Hepatocyte (in vitro differentiated cells): ENCODE measurements at regions not wholly inside any gene's neighbourhood (a gene's known extent, or its start where the extent isn't known, plus 50 kb on each side); places are given as distances from the start of the nearest gene placed in this dataset.

Experiments used
- DNase-seq: peaks from one replicate; pipeline ENCODE4 v3.0.0-alpha.2; 2016; ENCODE audit warnings: low spot score
- H2AFZ ChIP-seq: fragments of 200-600 bp; sonication (generic); 2 replicates; pipeline ENCODE4 v1.6.0; 2016; ENCODE audit warnings: antibody characterized with exemption, mild to moderate bottlenecking
- H3K27ac ChIP-seq: fragments of 200-600 bp; sonication (generic); 2 replicates; pipeline ENCODE4 v1.5.1; 2016; ENCODE audit warnings: mild to moderate bottlenecking
- H3K27me3 ChIP-seq: fragments of 200-600 bp; sonication (generic); 2 replicates; pipeline ENCODE4 v1.6.1; 2016
- H3K36me3 ChIP-seq: fragments of 200-600 bp; sonication (generic); replicated peaks from 2 replicates; pipeline ENCODE4 v1.5.1; 2016; ENCODE audit warnings: low read depth; ENCODE audit not compliant: insufficient read depth
- H3K4me1 ChIP-seq: fragments of 200-600 bp; sonication (generic); 2 replicates; pipeline ENCODE4 v1.5.1; 2016; ENCODE audit warnings: mild to moderate bottlenecking, moderate library complexity; ENCODE audit not compliant: insufficient read depth
- H3K4me2 ChIP-seq: fragments of 200-600 bp; sonication (generic); 2 replicates; pipeline ENCODE4 v1.6.0; 2016
- H3K4me3 ChIP-seq: fragments of 200-600 bp; sonication (generic); 2 replicates; pipeline ENCODE4 v1.5.1; 2016; ENCODE audit warnings: mild to moderate bottlenecking
- H3K79me2 ChIP-seq: fragments of 200-600 bp; sonication (generic); 2 replicates; pipeline ENCODE4 v1.6.0; 2017; ENCODE audit warnings: mild to moderate bottlenecking
- H3K9me2 ChIP-seq: fragments of 200-600 bp; sonication (generic); replicated peaks from 2 replicates; pipeline ENCODE4 v1.6.0; 2017; ENCODE audit warnings: mild to moderate bottlenecking; ENCODE audit not compliant: insufficient read depth
- H3K9me3 ChIP-seq: fragments of 200-600 bp; sonication (generic); 2 replicates; pipeline ENCODE4 v1.5.1; 2016; ENCODE audit warnings: low read depth, mild to moderate bottlenecking
- H4K20me1 ChIP-seq: fragments of 200-600 bp; sonication (generic); 2 replicates; pipeline ENCODE4 v1.6.0; 2016; ENCODE audit warnings: mild to moderate bottlenecking; ENCODE audit not compliant: insufficient read depth, poor library complexity, severe bottlenecking
- CTCF ChIP-seq: fragments of 200-600 bp; sonication (generic); IDR thresholded peaks from 2 replicates; pipeline ENCODE4 v1.5.1; 2016; ENCODE audit warnings: antibody characterized with exemption, mild to moderate bottlenecking; ENCODE audit not compliant: poor library complexity
- EZH2 ChIP-seq: fragments of 200-600 bp; sonication (generic); IDR thresholded peaks from 2 replicates; pipeline ENCODE4 v1.6.1; 2016; ENCODE audit warnings: antibody characterized with exemption, mild to moderate bottlenecking, borderline replicate concordance
- EZH2phosphoT487 ChIP-seq: fragments of 200-600 bp; sonication (generic); IDR thresholded peaks from one replicate; pipeline ENCODE4 v1.6.1; 2018; ENCODE audit warnings: antibody characterized with exemption, mild to moderate bottlenecking, low read depth, moderate library complexity; ENCODE audit not compliant: unreplicated experiment, severe bottlenecking
- WGBS: methylation state at CpG from one replicate; pipeline ENCODE4 v1.1.6; 2016; ENCODE audit warnings: low lambda C conversion rate; ENCODE audit errors: missing lambda C conversion rate; 5-methylcytosine and 5-hydroxymethylcytosine counted together

- Histone ChIP-seq H3K79me2 (no peaks in the 10 kb centered on the region), H3K9me3 (no peaks in the 10 kb centered on the region), H3K4me1 (no peaks in the 10 kb centered on the region), H3K27me3 (no peaks in the 10 kb centered on the region), H3K4me3 (no peak overlapping the region), H3K36me3 (no peaks in the 10 kb centered on the region), H4K20me1 (no peaks in the 10 kb centered on the region), H3K4me2 (no peak overlapping the region), H2AFZ (peak overlapping the region; percentile 19), H3K9me2 (no peaks in the 10 kb centered on the region), H3K27ac (no peak overlapping the region)
- TF ChIP-seq EZH2phosphoT487 (no peak), CTCF (no peak), EZH2 (no peak)
- 46% methylated on average over 1 of the region's 1 CpG for WGBS
- no peak for DNase-seq
Observed at GRCh38 chr3:25084016-25084415, 344.0 kb upstream of the RARB start.

- Histone ChIP-seq H3K27ac (no peak overlapping the region), H3K9me3 (no peaks in the 10 kb centered on the region), H3K4me2 (no peak overlapping the region), H3K4me3 (no peak overlapping the region), H4K20me1 (no peaks in the 10 kb centered on the region), H2AFZ (no peak overlapping the region), H3K27me3 (no peaks in the 10 kb centered on the region), H3K79me2 (no peaks in the 10 kb centered on the region), H3K36me3 (no peaks in the 10 kb centered on the region), H3K4me1 (no peaks in the 10 kb centered on the region), H3K9me2 (no peaks in the 10 kb centered on the region)
- WGBS = 46% methylated on average over 3 of the region's 3 CpGs
- DNase-seq = no peak
- no peak for TF ChIP-seq EZH2
- no peak for TF ChIP-seq CTCF
- no peak for TF ChIP-seq EZH2phosphoT487
Observed at GRCh38 chr3:25086721-25087120, 341.3 kb upstream of the RARB start.

GRCh38 chr3:25088284-25088683 is 339.8 kb upstream of the RARB start:
- H3K4me1 ChIP-seq = no peaks in the 10 kb centered on the region
- H3K36me3 ChIP-seq = no peaks in the 10 kb centered on the region
- H3K4me3 ChIP-seq = no peak overlapping the region
- no peak overlapping the region for H3K4me2 ChIP-seq
- 74% methylated on average over 5 of the region's 5 CpGs for WGBS
- H2AFZ ChIP-seq = no peak overlapping the region
- H3K9me3 ChIP-seq = no peaks in the 10 kb centered on the region
- H3K9me2 ChIP-seq = no peaks in the 10 kb centered on the region
- no peaks in the 10 kb centered on the region for H3K27me3 ChIP-seq
- no peak for DNase-seq
- no peaks in the 10 kb centered on the region for H4K20me1 ChIP-seq
- no peaks in the 10 kb centered on the region for H3K79me2 ChIP-seq
- H3K27ac ChIP-seq = no peak overlapping the region
- TF ChIP-seq EZH2phosphoT487 (no peak), CTCF (no peak), EZH2 (no peak)

GRCh38 chr3:25090698-25091453 is 337.2 kb upstream of the RARB start:
- WGBS = 53% methylated on average over 6 of the region's 6 CpGs
- Histone ChIP-seq H3K4me1 (no peaks in the 10 kb centered on the region), H3K9me3 (no peaks in the 10 kb centered on the region), H3K4me3 (no peak overlapping the region), H2AFZ (no peak overlapping the region), H3K27me3 (no peaks in the 10 kb centered on the region), H3K9me2 (no peaks in the 10 kb centered on the region), H3K79me2 (no peaks in the 10 kb centered on the region), H3K4me2 (peak overlapping the region; percentile 60), H3K27ac (no peak overlapping the region), H3K36me3 (no peaks in the 10 kb centered on the region), H4K20me1 (no peaks in the 10 kb centered on the region)
- no peak for DNase-seq
- no peak for TF ChIP-seq EZH2
- TF ChIP-seq CTCF = no peak
- TF ChIP-seq EZH2phosphoT487 = no peak
